ENCODE measurements at regions not wholly inside any gene's neighbourhood (a gene's known extent, or its start where the extent isn't known, plus 50 kb on each side); places are given as distances from the start of the nearest gene placed in this dataset.

DNA sequence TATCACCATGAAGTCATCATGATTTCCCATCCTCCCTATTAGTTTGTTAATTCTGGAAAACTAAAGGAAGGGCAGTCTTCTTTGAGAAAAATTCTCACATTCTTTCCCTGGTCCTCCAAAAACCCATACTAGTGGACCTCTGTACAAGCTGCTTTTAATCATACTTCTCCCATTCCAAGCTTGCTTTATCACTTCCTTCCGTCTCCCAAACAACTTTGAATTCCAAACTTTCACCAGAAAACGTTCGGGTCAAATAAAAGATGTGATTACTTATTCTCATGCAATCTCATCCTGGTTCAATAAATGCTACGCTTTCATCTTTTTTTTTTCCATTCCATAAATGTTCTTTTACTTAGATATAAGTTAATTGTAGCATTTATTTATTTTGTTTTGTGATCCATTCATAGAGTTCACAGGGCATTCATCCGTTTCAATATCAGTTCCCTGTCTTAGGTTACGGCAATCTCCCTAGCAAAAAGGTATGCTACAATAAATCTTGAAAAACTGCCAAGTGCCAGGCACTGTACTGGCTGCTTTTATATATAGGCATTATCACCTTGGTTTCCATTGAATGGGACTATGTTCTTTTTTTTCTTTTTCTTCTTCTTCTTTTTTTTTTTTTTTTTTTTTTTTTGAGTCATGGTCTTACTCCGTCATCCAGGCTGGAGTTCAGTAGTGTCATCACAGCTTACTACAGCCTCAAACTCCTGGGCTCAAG lies 100.2 kb upstream of the GREM2 start:
- Histone ChIP-seq H3K4me1 (replicated peaks) (no peaks in the 10 kb centered on the region), H3K27ac (no peak overlapping the region), H3K27me3 (replicated peaks; ENCODE audit: insufficient read depth) (no peaks in the 10 kb centered on the region), H3K36me3 (no peaks in the 10 kb centered on the region), H3K4me3 (no peak overlapping the region), H3K9me3 (no peaks in the 10 kb centered on the region)
- DNase-seq (ENCODE audit: low spot score), result no peak
- TF ChIP-seq, protein P1, sequence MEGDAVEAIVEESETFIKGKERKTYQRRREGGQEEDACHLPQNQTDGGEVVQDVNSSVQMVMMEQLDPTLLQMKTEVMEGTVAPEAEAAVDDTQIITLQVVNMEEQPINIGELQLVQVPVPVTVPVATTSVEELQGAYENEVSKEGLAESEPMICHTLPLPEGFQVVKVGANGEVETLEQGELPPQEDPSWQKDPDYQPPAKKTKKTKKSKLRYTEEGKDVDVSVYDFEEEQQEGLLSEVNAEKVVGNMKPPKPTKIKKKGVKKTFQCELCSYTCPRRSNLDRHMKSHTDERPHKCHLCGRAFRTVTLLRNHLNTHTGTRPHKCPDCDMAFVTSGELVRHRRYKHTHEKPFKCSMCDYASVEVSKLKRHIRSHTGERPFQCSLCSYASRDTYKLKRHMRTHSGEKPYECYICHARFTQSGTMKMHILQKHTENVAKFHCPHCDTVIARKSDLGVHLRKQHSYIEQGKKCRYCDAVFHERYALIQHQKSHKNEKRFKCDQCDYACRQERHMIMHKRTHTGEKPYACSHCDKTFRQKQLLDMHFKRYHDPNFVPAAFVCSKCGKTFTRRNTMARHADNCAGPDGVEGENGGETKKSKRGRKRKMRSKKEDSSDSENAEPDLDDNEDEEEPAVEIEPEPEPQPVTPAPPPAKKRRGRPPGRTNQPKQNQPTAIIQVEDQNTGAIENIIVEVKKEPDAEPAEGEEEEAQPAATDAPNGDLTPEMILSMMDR (IDR thresholded peaks at IDR 0.05), result no peak
- no peak for TF ChIP-seq POLR2A (IDR thresholded peaks at IDR 0.05)
- no peak for TF ChIP-seq POLR2AphosphoS5 (IDR thresholded peaks at IDR 0.05)
- intact Hi-C loops (cut with DNase I), result no loop called here
- whole genome bisulfite sequencing, result 56% methylated on average over 7 of the region's 7 CpGs

DNA sequence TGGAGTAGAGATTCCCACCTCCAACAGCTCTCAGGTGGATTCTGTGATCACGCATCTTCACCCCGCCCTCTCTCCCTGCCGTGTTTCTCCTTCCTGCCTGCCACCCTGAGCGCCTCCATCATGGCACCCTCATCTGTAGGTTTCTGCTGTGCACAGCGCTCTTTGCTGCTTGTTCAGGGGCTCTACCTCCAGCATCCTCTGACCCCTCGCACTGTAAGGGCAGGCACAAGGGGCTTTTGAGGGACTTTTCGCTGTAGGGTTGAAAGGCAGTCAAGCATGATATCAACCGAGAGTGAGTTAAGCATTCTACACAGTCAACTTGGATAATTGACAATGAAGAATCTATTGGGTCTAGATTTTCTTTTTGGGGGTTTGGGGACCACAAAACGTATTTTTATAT lies 99.1 kb upstream of the GREM2 start:
- TF ChIP-seq, protein P1 (IDR thresholded peaks at IDR 0.05), result no peak
- no peak for TF ChIP-seq POLR2AphosphoS5 (IDR thresholded peaks at IDR 0.05)
- TF ChIP-seq POLR2A (IDR thresholded peaks at IDR 0.05), result no peak
- WGBS, result 93% methylated on average over 9 of the region's 9 CpGs
- no peaks in the 10 kb centered on the region for H3K36me3 ChIP-seq
- no peak for DNase-seq (ENCODE audit: low spot score)
- H3K4me1 ChIP-seq (replicated peaks), result no peaks in the 10 kb centered on the region
- H3K27me3 ChIP-seq (replicated peaks; ENCODE audit: insufficient read depth), result no peaks in the 10 kb centered on the region
- intact Hi-C loops (cut with DNase I), result no loop called here
- no peak overlapping the region for H3K4me3 ChIP-seq
- no peaks in the 10 kb centered on the region for H3K9me3 ChIP-seq
- no peak overlapping the region for H3K27ac ChIP-seq

DNA sequence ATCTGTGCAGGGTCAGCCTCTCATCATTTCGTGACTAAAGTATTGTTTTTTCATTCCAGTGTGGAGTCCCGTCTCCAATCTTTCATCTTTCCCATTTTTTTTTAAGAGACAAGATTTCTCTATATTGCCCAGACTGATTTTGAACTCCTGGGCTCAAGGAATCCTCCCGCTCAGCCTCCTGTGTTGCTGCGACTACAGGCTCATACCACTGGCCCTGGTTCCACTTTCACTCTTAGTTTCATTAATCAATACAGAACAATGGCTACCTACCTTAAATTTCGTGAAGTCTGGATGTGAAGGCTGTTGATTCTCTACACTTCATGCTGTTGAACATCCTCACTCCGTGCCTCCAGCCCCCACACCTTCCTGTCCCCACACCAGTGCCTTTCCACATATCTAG lies 97.7 kb upstream of the GREM2 start:
- Histone ChIP-seq H3K4me3 (no peak overlapping the region), H3K4me1 (replicated peaks) (no peaks in the 10 kb centered on the region), H3K36me3 (no peaks in the 10 kb centered on the region), H3K27ac (no peak overlapping the region), H3K9me3 (no peaks in the 10 kb centered on the region), H3K27me3 (replicated peaks; ENCODE audit: insufficient read depth) (no peaks in the 10 kb centered on the region)
- intact Hi-C loops (cut with DNase I), result no loop called here
- no peak for DNase-seq (ENCODE audit: low spot score)
- TF ChIP-seq, protein P1 (IDR thresholded peaks at IDR 0.05), result no peak
- TF ChIP-seq POLR2A (IDR thresholded peaks at IDR 0.05) (no peak), POLR2AphosphoS5 (IDR thresholded peaks at IDR 0.05) (no peak)
- WGBS, result 76% methylated on average over 6 of the region's 6 CpGs

DNA sequence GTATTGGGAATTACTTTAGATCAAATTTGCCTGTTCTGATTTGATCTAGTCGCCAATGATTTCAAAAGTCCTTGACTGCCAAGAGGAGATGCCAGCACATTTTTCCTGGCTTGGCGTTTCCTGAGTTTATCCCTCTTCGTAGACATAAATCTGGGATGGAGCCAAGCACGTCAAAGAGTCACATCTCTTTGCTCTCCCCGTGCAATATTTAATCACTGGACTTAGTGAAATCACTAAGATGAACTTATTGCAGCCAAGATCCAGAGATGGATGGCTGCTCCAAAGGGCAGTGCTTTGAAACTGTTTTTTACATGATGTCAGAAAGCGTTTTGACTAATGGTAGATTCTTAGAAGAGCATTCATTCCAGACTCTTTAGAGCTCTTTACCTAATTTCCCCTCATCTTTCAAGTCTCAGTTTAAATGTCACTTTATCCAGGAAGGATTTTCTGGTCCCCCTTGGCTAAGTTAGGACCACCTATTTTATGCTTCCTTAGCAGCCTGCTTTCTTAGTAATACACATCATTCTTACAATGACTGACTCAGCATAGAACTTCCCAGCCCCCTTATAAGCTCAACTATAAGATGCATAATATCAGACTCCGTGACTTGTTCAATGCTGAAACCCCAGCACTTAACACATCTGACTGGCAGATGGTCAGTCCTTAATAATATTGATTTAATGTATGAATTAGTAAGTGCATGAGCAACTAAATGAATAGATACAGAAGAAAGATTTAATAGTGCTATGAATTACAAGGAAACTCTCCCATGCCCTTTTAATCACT lies 94.4 kb upstream of the GREM2 start:
- Histone ChIP-seq H3K4me1 (replicated peaks) (no peaks in the 10 kb centered on the region), H3K27me3 (replicated peaks; ENCODE audit: insufficient read depth) (no peaks in the 10 kb centered on the region), H3K4me3 (no peak overlapping the region), H3K36me3 (no peaks in the 10 kb centered on the region), H3K9me3 (no peaks in the 10 kb centered on the region), H3K27ac (no peak overlapping the region)
- intact Hi-C loops (cut with DNase I), result no loop called here
- no peak for TF ChIP-seq POLR2A (IDR thresholded peaks at IDR 0.05)
- no peak for TF ChIP-seq POLR2AphosphoS5 (IDR thresholded peaks at IDR 0.05)
- TF ChIP-seq, protein P1 (IDR thresholded peaks at IDR 0.05), result no peak
- WGBS, result 33% methylated on average over 7 of the region's 7 CpGs
- DNase-seq (ENCODE audit: low spot score), result no peak

Measured in prostate gland (tissue), 2 donors.